ENCODE measurements at regions not wholly inside any gene's neighbourhood (a gene's known extent, or its start where the extent isn't known, plus 50 kb on each side); places are given as distances from the start of the nearest gene placed in this dataset.

DNA sequence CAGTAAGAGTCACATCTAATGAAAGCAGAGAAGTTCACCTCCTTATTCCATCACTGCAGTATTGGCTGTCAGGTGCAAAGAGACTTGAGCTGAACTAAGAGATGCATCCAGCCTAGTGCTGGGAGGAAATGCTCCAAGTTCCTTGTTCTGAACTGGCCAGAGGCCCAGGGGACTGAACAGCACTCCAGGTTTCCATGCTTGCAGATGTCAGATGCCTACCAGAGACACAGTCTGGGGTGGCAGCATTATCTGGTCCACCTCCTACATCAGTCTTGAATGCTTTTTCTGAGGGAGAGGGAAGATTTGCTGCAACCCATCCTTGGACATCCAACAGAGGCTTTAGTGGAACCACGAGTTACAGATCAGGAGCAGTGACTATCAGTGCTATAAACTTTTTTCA lies 331.3 kb downstream of the CYRIA start:
- DNase-seq (ENCODE audit: low read depth in 2 of 2): no peak

DNA sequence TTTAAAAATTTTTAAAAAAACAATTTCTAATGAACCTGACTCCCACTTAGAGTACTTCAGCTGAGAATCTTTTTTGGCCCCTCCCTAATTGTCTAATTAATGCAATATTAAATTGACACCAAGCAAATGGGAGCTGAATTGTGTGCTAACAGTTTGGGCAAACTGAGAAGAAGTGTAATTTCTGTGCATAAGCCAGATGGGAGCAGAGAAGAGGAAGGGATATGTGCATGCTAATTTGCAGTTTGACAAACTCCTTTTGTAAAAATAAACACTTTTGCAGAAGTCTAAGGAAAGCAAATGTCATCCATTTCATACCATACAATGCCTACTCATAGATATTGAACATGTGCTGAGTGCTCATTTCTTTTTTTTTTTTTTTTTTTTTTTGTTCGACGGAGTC lies 332.0 kb downstream of the CYRIA start:
- no peak for DNase-seq (ENCODE audit: low read depth in 2 of 2)

DNA sequence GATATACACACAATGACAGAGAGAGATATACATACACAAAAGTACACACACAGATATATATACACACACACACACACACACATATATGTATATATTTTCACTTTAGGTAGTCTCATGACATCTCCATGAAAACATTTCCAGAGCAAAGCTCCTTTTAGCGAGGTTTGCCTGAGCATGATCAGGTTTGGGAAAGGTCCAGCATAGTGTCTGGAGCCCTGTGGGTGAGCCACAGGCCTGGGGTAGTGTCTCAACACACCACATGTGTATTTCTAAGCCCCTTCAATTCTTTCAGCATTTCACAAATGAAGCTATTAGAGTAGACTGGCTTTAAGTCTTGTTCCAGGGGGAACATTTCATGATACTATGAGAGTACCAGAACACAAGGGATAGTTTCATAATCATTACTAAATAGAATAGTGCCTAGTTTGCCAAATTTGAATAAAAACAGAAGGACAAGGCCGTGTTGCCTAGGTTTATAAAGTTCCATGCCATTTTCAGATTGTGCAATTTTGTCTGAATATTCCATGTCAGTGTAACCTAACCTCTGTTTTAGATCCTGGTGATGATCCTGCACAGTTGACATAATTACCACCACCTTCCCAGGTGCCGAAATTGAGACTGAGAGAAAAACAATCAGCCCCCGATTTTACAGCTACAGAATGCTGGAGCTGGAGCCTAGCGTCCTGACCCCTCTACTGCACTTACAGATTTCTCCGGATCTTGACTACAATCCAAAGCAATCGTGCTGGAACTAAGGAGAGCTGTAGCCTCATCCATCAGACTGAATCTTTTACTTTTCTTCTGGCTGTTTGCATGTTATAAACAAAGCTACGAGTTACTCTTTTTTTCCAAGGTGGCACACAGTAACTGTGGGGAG lies 332.7 kb downstream of the CYRIA start:
- DNase-seq (ENCODE audit: low read depth in 2 of 2): no peak

DNA sequence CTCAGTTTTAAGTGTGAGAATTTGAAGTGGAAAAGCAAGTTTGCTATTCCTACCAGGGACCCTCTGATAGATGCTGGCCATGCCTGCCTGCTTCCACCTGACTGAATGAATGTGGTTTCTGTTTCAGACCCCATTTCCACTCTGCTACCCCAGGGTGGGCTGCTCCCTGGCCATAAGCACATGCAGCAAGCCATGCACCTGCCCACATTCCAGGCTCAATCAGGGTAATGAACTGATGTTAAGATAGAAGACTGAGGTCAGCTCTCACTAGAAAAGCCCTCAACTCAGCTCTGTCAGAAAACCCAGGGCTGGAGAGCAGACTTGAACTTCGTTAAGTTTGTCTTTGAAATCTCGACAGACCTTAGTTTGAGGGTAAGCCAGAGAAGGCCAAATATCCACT lies 333.9 kb downstream of the CYRIA start:
- no peak for DNase-seq (ENCODE audit: low read depth in 2 of 2)

DNA sequence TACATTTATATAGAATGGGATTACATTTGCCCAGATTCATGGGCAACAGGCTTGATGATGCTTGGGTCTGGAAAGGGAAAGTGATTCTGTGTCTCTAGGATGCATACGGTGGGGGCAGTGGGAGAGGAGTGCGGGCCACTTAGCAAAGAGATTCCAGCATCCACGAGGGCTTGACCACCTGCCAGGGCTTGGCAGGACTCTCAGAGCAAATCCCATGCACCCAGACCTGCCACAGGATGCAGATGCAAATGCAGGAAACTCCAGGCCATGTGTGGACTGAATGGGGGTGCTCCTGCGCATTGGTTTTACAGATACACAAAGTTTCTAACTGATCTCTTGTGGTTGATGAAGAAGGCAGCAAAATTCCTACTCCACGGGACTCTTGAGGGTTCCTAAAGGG lies 334.7 kb downstream of the CYRIA start:
- DNase-seq (ENCODE audit: low read depth in 2 of 2): no peak

DNA sequence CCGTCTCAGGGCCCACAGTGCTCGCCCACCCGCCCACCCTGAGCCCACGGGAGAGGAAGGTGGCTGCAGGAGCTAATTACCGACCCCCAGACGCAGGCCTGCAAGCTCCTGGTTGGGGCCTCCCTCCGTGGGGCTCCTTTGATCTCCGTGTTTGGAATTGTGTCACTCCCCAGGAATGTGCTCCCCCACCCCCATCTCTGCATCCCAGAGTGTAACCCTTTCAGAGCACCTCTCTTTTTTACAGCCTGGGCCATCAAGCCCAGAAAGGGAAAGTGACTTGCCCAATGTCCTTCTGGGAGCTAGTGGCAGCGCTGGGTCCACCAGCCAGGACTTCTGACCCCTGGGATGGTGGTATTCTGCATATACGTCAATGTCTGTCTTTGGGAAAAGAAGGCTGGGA lies 335.1 kb downstream of the CYRIA start:
- DNase-seq (ENCODE audit: low read depth in 2 of 2): no peak

DNA sequence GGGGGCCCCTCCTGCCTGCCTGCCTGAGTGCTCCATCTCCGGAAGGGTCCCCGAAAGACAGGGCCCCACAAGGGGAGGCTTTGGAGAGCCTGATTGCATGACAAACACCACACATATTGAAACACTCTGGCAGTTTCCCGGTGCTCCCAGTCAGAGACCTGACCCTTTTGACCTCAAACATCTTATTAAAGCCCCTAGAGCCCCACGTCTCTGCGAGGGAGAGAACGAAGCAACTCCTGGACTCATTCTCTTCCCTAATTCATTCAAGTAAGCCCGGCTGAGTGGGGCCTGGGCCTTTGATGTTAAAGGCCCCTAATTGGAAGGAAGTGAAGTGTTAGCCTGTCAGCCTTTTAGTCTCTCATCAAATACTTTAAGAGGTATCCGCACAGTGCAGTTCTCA lies 335.6 kb downstream of the CYRIA start:
- no peak for DNase-seq (ENCODE audit: low read depth in 2 of 2)

DNA sequence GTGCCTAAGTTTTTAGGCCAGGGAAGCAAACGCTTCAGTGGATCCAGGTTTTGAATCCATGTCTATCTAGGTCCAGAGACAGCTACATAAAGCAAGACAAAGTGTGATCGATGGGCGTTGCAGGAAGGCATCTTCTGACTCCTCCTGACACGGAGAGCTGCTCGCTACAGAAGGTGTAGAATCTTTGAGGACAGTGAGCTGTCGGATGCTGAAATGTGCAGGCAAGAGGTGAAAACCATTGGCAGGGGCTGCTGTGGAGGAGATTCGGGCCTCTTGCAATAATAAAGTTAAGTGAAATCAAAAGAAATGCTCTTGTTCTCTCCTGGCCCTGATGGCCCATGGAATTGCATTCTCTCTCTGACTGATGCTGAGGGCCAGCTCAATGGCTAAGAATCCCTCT lies 336.2 kb downstream of the CYRIA start:
- no peak for DNase-seq (ENCODE audit: low read depth in 2 of 2)

DNA sequence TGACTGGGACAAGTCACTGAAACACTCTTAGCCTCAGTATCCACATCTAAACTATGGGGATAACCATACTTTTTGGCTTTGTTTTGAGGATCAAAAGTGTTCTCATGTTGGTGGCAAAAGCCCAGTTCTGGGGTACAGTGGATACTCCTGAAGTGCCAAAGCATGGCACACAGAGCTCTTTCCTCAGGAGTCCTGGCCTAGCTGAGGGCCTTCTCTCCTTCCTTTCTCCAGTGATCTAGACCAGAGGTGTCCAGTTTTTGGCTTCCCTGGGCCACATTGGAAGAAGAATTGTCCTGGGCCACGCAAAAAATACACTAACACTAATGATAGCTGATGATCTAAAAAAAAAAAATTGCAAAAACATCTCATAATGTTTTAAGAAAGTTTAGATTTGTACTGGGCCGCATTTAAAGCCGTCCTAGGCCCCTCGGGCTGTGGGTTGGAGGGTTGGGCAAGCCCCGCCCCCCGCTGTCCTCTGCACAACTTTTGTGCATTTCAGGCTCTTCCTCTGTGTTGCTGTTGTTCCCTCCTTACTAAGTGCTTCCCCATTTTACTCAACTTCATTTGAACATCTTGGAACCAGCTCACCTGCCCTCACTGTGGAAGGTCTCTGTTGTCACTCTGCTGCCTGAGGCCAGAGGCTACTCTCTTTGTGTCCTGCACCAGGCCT lies 337.0 kb downstream of the CYRIA start:
- DNase-seq (ENCODE audit: low read depth in 2 of 2): no peak

DNA sequence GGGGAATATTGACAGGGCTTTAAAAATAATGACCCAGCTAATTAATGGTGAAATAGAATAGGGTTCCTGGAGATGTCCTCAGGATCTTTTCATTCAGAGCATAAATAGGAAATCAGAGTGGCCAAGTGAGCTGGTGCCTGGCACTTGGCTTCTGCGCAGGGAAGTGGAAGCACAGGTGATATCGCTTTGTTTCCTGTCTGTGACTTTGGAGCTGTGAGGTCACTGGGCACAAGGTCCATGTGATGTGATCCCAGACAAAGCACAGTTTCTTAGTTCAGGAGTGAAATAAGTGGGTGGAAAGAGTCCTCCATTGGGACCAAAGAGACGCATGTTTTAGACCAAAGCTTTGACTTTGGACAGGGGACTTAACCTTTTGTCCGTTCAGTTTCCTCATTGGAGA lies 338.3 kb downstream of the CYRIA start:
- no peak for DNase-seq (ENCODE audit: low read depth in 2 of 2)

DNA sequence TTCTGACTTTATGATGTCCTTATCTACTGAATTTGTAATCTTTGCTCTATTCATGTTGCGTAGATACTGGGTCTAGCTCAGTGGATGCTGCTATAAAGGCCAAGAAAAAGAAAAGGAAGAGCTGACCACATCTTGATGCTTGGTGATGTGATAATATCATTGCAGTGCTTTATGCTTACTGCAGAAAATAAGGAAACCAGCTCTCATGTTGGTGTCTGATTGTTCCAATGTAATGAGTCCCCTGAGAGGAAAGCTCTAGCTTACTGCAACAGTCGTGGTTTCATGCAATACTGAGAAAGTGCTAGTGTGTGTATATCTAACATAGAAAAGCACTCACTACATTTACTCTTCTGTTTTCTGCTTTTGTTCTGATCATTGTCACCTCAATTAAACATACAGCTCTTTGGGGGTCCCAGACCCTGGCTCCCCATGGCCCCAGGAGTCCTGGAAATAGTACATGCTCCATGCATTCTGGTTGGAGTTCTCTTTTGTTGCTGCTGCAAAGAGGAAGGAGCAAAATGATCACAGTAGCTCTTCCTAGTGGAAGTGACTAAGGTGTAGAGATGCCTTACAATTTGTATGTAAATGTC lies 338.8 kb downstream of the CYRIA start:
- no peak for DNase-seq (ENCODE audit: low read depth in 2 of 2)

DNA sequence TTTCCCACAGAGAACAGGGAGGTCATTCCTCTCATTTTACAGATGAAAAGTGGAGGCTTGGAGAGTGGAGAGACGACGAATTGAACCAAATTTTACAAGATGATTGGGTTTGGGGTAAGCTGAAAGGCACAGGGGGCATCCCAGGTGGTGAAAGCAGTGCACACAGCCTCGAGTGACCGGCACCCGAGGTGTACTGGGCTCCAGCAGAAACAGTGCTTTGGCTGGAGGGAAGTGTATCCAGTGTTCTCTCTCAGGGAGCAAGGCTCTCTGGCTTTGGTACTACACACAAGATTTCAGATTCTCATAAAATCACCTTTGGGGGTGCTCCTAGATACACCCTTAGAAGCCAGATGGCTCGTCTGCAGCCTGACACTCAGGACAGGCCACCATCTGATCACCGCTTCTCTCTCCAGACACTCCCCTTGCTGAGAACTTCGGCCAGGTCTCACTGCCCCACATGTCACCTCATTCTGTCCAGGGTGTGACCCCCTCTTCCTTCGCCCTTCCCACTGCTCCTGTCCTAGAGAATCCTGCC lies 339.6 kb downstream of the CYRIA start:
- DNase-seq (ENCODE audit: low read depth in 2 of 2): no peak

DNA sequence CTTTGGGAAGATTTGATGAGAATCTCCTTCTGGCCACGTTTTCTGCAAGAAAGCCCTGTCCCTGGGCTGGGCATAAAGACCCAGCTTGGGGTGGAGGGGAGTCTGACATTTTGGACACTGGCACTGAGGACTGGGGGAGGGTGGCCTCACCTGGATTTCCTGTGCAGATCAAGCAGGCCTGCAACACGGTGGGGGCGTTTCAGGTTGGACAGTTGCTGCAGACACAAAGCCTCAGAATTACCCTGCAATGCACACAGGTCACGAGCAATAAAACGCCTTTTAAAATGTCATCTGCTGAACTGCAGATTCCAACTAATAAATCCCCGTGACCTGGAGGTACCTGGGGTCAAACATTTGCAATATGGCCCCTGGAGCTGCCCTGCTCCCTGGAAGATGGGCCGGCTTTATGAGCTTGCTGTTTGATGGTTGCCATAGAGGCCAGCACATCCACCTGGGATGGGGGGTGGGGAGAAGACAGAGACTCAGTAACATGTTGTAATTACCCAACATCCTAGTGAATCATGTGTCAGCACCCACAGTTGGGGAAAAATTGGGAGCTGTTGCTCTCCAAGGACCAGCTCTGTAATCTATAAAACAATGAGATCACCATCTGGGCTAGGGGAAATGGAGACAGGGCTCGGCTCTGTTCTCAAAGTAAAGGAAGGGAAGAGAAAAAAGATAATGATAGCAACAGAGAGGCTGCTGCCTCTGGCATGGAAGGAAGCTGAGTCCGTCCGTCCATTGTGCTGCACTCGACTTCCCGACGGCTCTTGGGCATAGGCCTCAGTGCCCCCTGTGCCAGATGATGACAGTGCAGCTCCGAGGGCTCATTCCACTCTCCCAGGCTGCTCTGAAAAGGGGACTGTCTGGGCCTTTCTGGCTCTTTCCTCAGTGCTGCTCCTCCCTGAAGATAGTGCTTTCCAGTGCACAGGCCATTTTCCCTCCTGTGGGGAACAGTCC lies 340.3 kb downstream of the CYRIA start:
- DNase-seq (ENCODE audit: low read depth in 2 of 2): no peak

DNA sequence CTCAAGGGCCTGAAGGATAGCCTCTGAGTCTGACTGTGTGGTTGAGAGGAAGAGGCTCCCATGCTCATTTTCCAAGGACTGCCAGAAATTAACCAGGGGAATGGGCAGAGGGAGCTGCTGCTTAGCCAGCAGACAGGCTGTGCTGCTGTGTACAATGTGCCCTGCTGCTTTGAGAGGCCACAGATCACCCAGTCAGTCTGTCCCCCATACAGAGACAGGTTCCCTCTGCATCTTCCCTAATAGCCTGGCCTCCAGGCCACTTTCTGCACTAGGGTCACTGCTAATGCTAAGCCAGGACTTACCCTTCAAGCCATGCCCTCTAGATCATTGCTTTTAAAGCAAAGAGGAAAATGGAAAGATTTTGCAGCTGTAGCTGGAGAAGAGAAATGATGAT lies 341.1 kb downstream of the CYRIA start:
- DNase-seq (ENCODE audit: low read depth in 2 of 2): no peak

DNA sequence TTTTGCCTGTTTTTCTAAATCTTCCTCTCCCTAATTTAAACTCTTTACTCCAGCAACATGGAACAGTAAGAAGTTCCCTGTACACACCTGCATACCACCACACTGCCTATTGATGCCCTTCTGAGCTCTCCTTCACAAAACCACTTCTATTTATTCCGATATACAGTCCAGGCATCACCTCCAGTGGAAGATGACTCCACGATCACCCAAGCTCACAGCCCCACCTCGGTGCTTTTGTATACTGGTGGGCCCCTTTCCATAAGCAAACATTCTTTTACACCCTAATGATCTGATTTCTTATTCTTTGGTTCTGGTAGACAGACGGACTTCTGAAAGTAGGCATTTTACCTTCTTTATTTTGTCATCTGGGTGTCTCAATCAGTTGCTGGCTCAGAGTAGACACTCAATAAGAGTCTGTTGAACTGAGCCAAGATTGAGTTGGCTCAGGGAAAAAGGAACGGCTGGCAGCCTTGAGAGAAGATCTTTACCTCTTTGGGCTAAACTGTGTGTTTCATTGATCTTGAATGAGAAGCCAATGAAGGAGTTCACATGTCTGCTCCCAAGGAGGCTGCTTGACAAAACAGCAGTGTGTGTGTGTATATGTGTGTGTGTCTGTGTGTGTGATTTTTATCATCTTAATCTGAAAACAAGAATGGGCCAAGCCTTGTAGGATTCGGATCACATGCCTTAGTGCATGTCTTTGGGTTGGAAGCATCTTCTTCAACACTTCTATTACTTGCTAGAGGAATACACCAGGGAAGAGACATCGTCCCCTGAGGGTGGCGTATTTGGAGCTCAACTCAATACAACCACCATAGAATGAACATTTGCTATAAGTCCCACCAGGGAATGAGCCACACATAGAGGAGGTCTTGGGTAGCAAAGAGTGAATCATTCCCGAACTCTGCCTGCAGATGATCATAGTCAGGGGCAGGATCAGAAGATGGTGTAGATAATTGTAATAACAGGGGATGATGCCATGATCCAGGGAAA lies 341.8 kb downstream of the CYRIA start:
- no peak for DNase-seq (ENCODE audit: low read depth in 2 of 2)

DNA sequence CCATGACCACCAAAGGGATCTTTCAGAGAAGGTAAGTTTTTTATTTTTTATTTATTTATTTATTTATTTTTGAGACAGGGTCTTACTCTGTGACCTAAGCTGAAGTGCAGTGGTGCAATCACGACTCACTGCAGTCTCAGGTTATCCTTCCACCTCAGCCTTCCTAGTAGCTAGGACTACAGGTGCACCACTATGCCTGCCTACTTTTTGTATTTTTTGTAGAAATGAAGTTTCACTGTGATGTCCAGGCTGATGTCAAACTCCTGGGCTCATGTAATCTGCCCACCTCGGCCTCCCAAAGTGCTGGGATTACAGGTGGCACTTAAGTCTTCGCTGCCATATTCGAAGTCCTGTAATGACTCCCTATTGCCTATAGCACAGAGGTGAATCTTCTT lies 342.5 kb downstream of the CYRIA start:
- DNase-seq (ENCODE audit: low read depth in 2 of 2): no peak

DNA sequence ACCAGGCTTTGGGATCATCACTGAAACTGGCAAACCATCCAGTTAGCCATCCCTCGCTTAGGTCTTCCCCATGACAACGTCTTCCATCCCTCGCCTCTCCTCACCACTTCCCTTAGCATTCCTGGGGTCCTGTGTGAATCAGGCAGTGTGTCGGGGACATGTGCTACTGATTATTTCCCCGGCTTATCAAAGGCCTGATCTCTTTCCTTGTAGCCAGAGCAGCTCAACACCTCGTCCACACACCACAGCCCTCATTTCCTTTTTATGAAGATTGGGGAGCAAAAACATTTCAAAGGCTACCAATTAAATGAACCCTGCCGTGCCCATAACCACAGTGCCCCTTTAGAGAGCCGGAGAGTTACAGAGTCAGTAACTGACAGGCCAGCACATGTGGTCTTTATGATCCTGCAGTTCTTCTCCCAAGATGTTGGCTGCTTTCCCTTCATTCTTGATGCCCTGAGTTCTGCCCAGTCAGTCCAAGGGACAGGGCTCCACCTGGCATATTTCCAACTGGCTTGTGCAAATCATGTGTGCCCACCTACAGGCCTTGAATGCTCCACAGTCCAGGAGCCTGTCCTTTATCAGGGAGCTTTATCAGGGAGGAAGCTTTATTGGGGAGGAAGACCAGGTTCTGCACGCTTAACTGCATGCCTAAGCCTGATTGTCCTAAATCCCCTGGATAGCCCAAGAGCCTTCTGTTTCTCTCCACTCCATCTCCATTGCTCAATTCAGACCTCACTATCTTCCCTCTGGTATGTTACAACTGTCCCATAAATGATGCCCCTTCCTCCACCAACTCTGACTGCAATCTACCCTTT lies 343.1 kb downstream of the CYRIA start:
- DNase-seq (ENCODE audit: low read depth in 2 of 2): no peak

DNA sequence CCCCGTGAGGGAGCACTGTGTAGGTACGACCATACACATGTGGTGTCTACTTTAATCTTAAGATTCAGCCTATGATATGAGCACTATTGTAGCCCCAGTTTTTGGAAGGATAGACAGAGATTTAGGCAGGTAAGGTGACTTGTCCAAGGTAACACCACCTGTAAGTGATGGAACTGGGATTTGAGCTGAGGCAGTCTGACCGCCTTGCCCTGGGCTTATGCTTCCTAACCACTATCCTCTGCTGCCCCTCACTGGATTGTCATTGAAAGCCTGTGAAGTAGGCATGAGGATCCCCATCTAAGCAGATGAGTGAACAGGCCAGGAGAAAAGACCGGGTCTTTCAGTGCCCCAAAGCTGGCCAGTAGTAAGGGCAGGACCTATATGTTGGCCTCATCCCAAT lies 343.8 kb downstream of the CYRIA start:
- DNase-seq (ENCODE audit: low read depth in 2 of 2): peak in 1 of 2 donors; percentile 3

DNA sequence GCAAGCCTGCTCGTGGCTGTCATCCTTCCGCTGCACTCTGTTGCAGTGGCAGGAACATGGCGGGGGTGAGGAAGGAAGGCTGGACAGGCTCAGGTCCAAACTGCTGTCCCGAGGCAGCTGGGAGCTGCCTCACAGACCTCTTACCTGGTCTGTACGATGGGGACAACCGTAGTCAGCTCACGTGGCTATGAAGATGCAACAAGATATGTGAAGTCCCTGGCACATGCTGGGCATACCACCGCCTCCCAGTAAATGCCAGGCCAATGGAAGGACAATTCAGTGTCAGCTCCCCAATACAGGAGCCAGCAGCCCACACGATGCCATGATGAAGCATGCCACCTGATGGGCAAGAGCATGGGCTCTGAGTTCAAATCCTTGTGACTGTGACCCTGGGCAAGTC lies 344.4 kb downstream of the CYRIA start:
- DNase-seq (ENCODE audit: low read depth in 2 of 2): no peak
